Esophagus muscularis mucosa (tissue), 3 donors: ENCODE measurements at regions not wholly inside any gene's neighbourhood (a gene's known extent, or its start where the extent isn't known, plus 50 kb on each side); places are given as distances from the start of the nearest gene placed in this dataset.

Experiments
- CTCF ChIP-seq, 3 experiments: fragments of 200-600 bp in 2 of 3; fragments of 450-650 bp in 1 of 3; sonication (generic) in 2 of 3; IDR thresholded peaks; one replicate each; pipeline ENCODE4 v1.5.1; 2017 to 2019; ENCODE audit warnings: antibody characterized with exemption in 3 of 3, mild to moderate bottlenecking in 2 of 3, moderate library complexity in 1 of 3
- POLR2A ChIP-seq: fragments of 450-650 bp; IDR thresholded peaks from one replicate; pipeline ENCODE4 v1.6.1; 2017; ENCODE audit warnings: antibody characterized with exemption, moderate library complexity, mild to moderate bottlenecking, low read depth
- POLR2AphosphoS5 ChIP-seq, 2 donors: sonication (generic); formaldehyde crosslinking; IDR thresholded peaks; one replicate each; pipeline ENCODE4 v1.6.1; 2017; ENCODE audit warnings: antibody characterized with exemption in 2 of 2

DNA sequence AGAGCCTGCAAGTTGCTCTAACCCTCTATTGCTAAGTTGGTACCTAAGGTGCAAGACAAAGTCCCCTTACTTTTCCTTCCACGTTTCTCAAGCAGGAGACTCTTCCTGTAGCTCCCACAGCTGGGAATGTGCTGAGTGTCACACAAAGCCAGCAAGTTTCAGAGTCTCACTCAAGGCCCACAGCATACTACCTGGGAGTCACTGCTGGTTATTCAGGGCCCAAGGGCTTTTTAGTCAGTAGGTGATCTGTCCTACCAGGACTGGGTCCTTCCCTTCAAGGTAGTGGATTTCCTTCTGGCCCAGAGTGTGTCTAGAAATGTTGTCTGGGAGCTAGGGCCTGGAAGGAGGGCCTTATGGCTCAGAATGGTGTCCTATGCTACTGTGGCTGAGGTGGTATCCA is 261.9 kb upstream of the CITED2 start:
- no peak for TF ChIP-seq CTCF (IDR thresholded peaks at IDR 0.05)
- TF ChIP-seq POLR2AphosphoS5 (IDR thresholded peaks at IDR 0.05) = no peak
- no peak for TF ChIP-seq POLR2A
